Activated CD4-positive, CD25-positive, alpha-beta regulatory T cell treated with anti-CD3 and anti-CD28 coated beads, Interleukin-2, amount 50 U/mL, for 72 hours (primary cell): ENCODE measurements at regions not wholly inside any gene's neighbourhood (a gene's known extent, or its start where the extent isn't known, plus 50 kb on each side); places are given as distances from the start of the nearest gene placed in this dataset.
"Not testable (repeated sequence)": the region's sequence is repeated elsewhere in the genome, so short reads cannot be mapped to it uniquely, and the experiment has no call there.

ENCODE experiments used
- DNase-seq: peaks from one replicate; pipeline ENCODE4 v3.0.0; 2021

DNA sequence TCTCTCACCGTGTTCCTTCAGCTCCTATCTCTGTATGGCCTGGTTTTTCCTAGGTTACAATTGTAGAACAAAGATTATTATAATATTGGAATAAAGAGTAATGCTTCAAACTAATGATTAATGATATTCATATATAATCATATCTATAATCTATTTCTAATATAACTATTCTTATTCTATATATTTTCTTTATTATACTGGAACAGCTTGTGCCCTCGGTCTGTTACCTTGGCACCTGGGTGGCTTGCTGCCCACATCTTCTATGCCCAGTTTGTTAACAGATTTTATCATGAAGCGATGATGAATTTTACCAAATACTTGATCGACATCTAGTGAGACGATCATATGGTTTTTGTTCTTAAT lies 363.6 kb upstream of the TYRP1 start:
- no peak for DNase-seq

DNA sequence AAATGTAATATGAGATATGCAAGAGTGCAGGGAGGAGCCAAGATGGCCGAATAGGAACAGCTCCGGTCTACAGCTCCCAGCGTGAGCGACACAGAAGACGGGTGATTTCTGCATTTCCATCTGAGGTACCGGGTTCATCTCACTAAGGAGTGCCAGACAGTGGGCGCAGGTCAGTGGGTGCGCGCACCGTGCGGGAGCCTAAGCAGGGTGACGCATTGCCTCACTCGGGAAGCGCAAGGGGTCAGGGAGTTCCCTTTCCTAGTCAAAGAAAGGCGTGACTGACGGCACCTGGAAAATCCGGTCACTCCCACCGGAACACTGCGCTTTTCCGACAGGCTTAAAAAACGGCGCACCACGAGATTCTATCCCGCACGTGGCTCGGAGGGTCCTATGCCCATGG lies 359.2 kb upstream of the TYRP1 start:
- not testable (repeated sequence) for DNase-seq

- DNase-seq = no peak
Observed at GRCh38 chr9:12350775-12351174, 342.4 kb upstream of the TYRP1 start.

- DNase-seq = no peak
Observed at GRCh38 chr9:12351293-12352044, 341.7 kb upstream of the TYRP1 start.

- DNase-seq = no peak
Observed at GRCh38 chr9:12352045-12352315, 341.2 kb upstream of the TYRP1 start.

- DNase-seq = no peak
Observed at GRCh38 chr9:12363439-12363838, 329.7 kb upstream of the TYRP1 start.

- DNase-seq = no peak
Observed at GRCh38 chr9:12368569-12368968, 324.6 kb upstream of the TYRP1 start.

DNA sequence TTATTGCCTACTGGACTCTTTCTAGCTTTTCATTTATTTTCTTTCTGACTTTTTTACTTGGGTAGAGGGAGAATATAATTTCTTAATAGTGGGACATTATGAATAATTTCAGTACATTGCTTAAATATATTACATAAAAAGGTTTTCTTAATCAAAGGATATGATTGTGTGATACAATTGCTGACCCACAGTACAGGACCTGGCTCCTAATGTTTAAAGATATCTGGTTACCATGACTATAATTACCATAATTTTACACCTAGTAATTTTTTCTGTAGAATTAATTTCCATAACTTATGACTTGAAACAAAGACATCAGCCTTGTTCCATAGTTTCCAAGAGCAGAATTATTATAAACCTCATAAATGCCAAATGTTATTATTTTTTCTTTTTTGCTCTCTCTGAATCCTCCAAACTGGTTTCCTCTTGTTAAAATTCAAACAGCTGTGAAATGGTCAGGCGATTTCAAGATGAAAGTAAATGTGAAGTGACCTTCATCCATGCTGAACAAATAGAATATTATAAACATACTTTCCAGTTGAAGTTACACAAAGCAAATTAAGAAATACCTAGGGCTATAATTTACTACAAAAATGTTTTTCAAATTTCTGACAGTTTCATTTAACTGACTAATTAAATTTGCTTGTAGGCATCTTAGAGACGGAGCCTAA lies 301.2 kb upstream of the TYRP1 start:
- no peak for DNase-seq

DNA sequence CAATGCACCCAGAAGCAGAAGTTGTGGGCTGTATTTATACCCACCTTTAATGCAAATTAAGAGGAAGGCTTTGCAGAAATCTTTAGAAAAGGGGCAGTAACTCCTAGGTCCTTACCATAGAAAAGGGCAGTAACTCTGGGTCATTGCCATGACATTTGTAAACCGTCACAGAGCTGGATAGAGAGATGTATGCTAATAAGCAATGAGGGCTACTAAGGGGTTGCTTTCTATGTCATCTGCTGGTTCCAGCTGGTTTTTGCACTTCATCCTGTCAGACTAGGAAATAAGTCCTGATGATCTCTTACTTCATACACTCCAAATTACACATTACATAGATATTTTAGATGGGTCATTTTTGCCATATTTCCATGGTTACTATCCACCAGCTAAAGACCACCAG lies 299.1 kb upstream of the TYRP1 start:
- DNase-seq = no peak

DNA sequence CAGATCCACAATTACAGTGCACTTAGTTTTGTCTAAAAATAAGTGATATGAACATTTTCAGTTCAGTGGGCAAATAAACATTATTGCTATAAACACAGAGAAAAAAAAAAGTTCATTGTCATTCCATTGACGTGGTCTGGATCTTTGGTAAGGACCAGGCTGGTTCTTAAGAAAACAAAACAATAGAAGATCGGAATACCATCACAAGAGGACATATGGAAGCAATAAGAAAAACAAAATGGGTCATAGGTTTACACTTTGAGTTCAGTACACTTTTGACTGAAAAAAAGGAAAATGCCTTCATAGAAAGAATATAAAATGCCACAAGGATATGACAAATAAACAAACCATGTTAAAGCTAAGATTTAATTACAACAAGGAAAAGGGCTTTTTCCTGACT lies 289.5 kb upstream of the TYRP1 start:
- DNase-seq = no peak

DNA sequence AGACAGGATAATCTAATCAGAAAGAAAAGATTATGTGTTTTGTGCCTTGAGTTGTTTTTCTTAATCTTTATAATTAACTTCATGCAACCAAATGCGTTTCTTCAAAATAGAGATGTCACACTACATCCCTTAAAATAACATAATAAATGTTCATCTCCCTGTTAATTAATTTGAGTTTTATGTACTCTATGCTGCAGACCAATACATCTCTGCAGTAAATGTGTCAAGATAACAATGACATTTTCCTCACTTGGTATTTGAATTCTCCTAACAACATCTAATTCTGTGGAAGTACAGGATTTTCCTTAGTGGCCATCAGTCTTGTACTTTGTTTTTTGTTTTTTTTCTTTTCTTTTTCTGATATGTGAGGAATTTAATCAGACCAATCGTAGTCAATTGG lies 279.2 kb upstream of the TYRP1 start:
- DNase-seq = no peak

- DNase-seq = no peak
Observed at GRCh38 chr9:12414514-12414913, 278.7 kb upstream of the TYRP1 start.

DNA sequence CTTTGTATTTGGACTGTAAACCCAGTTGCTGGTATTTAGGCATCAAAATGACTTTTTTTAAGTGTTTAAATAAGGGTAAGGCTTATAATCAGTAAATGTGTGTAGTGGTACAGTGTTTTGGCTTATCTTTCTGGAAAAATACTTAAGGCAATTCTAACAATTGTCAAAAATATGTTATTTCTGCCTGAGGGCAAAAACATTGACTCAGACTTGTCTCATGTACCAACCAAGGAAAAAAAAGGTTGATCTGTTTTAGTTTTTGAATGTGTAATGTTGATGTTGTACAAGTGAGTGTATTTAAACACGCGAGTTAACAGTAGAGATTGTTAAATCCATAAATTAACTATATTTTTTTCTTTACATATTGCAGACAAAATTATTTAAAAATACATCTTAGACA lies 277.8 kb upstream of the TYRP1 start:
- DNase-seq = no peak

DNA sequence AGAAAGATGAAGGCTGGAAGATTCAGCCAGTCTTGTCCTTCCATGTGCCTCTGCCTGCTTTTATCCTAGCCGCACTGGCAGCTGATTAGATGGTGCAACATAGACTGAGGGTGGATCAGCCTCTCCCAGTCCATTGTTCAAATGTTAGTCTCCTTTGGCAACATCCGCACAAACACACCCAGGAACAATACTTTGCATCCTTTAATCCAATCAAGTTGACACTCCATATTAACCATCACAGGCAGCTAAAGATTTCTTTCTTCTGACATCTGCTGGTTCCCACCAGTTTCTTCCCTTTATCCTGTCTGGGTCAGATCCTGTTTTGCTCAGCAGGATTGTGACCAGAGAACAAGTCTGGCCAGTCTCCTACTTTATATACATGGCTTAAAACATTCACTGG lies 276.5 kb upstream of the TYRP1 start:
- DNase-seq = no peak

DNA sequence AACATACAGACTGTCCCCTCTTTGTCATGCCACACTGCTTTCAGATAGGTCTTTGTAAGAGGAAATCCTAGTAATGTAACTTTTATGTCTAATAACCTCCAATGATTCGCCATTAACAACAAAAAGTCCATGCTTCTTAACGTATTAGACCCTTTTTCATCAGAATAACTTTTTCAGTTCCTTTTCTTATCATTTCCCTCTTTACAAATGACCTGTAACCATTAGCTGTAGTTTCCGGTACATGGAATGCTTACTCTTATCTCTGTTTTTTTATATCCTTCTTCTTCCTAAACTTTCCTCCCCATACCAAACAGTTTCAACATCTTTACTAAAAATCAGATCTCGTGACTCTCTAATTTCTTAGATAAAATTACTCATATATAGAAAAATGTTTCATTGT lies 268.9 kb upstream of the TYRP1 start:
- no peak for DNase-seq

DNA sequence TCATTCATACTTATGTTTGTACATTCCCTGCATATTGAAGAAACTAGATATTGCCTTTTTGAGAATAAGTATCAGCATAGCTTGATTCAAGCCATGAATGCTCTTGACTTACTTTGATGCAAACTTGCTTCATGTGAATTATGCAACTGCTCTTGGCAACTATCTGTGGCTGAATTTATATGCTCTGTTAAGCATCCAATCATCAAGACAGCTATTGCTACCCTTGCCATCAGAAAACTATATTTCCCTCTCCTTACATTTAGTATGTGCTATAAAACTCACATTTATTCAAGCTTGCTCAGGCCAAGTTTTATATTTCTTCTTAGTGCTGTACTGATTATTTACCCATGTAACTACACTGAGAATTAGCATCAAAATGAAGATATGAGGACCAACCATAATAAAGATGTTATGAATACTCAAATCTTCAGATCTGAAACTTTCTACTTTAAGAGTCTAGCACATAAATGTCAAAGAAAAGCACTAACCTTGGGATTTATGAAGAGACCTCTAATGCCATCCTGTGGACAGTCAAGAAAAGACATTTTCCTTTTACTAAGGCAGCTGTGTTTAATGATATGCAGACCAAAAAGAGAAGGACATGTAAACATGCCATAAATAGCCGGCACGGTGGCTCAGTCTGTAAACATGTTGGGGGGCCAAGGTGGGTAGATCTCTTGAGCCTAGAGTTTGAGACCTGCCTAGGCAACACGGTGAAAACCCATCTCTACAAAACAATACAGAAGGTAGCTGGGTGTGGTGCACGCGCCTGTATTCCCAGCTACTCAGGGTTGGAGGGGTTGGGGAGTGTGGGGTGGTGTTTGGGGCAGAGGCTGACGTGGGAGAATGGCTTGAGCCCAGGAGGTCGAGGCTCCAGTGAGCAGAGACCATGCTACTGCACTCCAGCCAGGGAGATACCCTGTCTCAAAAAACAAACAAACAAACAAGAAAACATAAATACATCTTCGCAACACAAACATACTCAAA lies 267.0 kb upstream of the TYRP1 start:
- DNase-seq = no peak

GRCh38 chr9:12439267-12439666 lies 253.9 kb upstream of the TYRP1 start:
- DNase-seq = no peak

DNA sequence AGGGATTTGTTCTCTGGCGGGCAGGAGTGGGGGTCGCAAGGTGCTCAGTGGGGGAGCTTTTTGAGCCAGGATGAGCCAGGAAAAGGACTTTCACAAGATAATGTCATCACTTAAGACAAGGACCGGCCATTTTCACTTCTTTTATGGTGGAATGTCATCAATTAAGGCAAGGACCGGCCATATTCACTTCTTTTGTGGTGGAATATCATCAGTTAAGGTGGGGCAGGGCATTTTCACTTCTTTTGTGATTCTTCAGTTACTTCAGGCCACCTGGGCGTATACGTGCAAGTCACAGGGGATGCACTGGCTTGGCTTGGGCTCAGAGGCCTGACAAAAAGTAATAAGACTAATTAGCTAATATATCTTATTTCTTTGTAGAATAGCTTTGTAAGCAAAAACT lies 252.1 kb upstream of the TYRP1 start:
- not testable (repeated sequence) for DNase-seq

- DNase-seq = no peak
Observed at GRCh38 chr9:12441506-12441905, 251.7 kb upstream of the TYRP1 start.

- no peak for DNase-seq
Observed at GRCh38 chr9:12448246-12448645, 244.9 kb upstream of the TYRP1 start.

DNA sequence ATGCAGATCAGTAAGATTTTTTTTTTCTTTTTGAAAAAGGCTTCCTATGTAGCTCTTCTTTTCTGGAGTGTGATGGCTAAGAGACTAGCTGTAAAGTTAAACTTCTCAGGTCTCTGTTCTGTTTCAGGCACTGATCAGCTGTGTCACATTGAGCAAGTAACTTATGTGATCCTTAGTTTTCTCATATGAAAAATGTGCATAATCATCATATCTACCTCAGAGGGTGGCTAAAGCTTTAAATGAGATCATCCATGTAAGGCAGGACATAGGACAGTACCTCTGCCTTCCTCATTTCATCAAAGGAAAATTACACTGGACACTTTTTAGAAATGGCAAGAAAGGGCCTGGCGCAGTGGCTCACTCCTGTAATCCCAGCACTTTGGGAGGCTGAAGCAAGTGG lies 235.9 kb upstream of the TYRP1 start:
- no peak for DNase-seq

GRCh38 chr9:12461763-12462460 lies 231.3 kb upstream of the TYRP1 start:
- no peak for DNase-seq

DNA sequence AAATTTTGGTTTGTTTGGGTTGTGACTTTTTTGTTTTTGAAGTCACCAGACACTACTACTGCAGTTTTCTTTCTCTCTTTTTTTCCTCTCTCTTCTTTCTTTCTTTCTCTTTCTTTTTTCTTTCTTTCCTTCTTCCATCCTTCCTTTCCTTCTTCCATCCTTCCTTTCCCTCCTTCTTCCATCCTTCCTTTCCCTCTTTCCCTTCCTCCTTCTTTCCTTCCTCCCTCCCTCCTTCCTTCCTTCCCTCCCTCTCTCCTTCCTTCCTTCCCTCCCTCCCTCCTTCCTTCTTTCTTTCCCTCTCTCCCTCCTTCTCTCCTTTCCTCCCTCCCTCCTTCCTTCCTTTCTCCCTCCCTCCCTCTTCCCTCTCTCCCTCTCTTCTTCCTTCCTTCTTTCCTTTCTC lies 230.3 kb upstream of the TYRP1 start:
- DNase-seq = no peak
